ENCODE measurements at regions not wholly inside any gene's neighbourhood (a gene's known extent, or its start where the extent isn't known, plus 50 kb on each side); places are given as distances from the start of the nearest gene placed in this dataset.

DNA sequence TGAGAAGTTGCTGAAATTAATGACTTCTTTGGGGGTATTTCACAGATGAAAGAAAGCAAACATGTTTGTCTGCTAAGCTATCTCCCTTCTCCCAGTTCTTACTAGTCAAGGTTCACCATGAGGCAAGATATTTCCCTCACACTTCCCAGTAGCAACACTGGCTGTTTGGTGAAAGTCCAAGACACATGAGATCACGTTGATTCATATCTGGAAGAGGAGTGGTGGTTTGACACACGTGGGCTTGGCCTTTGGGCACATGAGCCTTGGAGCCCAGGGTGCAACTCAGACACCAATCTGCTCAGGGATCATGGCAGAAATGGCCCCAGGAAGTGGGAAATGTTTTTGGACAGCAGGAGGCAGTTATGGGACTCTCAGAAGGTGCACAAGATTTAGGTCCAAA is 66.1 kb upstream of the APCDD1 start:
- Histone ChIP-seq H3K27ac (no peak overlapping the region), H3K36me3 (no peaks in the 10 kb centered on the region), H3K9me3 (no peaks in the 10 kb centered on the region), H3K4me1 (no peaks in the 10 kb centered on the region), H3K27me3 (no peaks in the 10 kb centered on the region), H3K4me3 (no peak overlapping the region)
- TF ChIP-seq, protein P1, sequence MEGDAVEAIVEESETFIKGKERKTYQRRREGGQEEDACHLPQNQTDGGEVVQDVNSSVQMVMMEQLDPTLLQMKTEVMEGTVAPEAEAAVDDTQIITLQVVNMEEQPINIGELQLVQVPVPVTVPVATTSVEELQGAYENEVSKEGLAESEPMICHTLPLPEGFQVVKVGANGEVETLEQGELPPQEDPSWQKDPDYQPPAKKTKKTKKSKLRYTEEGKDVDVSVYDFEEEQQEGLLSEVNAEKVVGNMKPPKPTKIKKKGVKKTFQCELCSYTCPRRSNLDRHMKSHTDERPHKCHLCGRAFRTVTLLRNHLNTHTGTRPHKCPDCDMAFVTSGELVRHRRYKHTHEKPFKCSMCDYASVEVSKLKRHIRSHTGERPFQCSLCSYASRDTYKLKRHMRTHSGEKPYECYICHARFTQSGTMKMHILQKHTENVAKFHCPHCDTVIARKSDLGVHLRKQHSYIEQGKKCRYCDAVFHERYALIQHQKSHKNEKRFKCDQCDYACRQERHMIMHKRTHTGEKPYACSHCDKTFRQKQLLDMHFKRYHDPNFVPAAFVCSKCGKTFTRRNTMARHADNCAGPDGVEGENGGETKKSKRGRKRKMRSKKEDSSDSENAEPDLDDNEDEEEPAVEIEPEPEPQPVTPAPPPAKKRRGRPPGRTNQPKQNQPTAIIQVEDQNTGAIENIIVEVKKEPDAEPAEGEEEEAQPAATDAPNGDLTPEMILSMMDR (IDR thresholded peaks at IDR 0.05) = no peak
- no peak for TF ChIP-seq POLR2A (IDR thresholded peaks at IDR 0.05)
- DNase-seq = no peak

DNA sequence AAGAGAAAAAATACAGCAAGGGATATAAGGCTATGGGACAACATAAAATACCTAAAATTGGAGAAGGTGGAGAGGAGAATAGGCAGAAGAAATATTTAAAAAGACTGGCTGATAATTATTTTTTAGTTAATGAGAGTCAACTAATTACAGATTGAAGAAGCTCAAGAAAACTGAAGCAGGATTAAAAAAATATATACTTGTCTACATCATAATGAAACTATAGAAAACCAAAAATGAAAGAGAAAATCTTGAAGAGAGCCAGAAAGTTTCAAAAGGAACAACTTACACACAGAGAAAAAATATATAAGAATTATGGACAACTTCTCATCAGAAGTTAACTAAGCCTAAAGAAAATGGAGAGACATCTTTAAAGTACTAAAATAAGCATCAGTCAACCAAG is 62.9 kb upstream of the APCDD1 start:
- H3K9me3 ChIP-seq = no peaks in the 10 kb centered on the region
- no peak overlapping the region for H3K4me3 ChIP-seq
- no peaks in the 10 kb centered on the region for H3K36me3 ChIP-seq
- no peaks in the 10 kb centered on the region for H3K4me1 ChIP-seq
- no peak overlapping the region for H3K27ac ChIP-seq
- H3K27me3 ChIP-seq = no peaks in the 10 kb centered on the region
- DNase-seq = no peak
- no peak for TF ChIP-seq POLR2A (IDR thresholded peaks at IDR 0.05)
- TF ChIP-seq, protein P1 (IDR thresholded peaks at IDR 0.05) = no peak

GRCh38 chr18:10397004-10397403 is 57.4 kb upstream of the APCDD1 start:
- no peak overlapping the region for H3K27ac ChIP-seq
- no peaks in the 10 kb centered on the region for H3K36me3 ChIP-seq
- H3K27me3 ChIP-seq = no peaks in the 10 kb centered on the region
- no peak for DNase-seq
- H3K4me3 ChIP-seq = no peak overlapping the region
- H3K4me1 ChIP-seq = no peaks in the 10 kb centered on the region
- TF ChIP-seq, protein P1 (IDR thresholded peaks at IDR 0.05) = no peak
- no peak for TF ChIP-seq POLR2A (IDR thresholded peaks at IDR 0.05)
- H3K9me3 ChIP-seq = no peaks in the 10 kb centered on the region

GRCh38 chr18:10398571-10398970 is 55.9 kb upstream of the APCDD1 start:
- Histone ChIP-seq H3K9me3 (no peaks in the 10 kb centered on the region), H3K4me3 (no peak overlapping the region), H3K36me3 (no peaks in the 10 kb centered on the region), H3K27me3 (no peaks in the 10 kb centered on the region), H3K4me1 (no peaks in the 10 kb centered on the region), H3K27ac (no peak overlapping the region)
- no peak for DNase-seq
- no peak for TF ChIP-seq POLR2A (IDR thresholded peaks at IDR 0.05)
- TF ChIP-seq, protein P1 (IDR thresholded peaks at IDR 0.05) = no peak

GRCh38 chr18:10399465-10399864 is 55.0 kb upstream of the APCDD1 start:
- no peak for DNase-seq
- Histone ChIP-seq H3K4me3 (no peak overlapping the region), H3K9me3 (no peaks in the 10 kb centered on the region), H3K4me1 (no peaks in the 10 kb centered on the region), H3K27ac (no peak overlapping the region), H3K36me3 (no peaks in the 10 kb centered on the region), H3K27me3 (no peaks in the 10 kb centered on the region)
- no peak for TF ChIP-seq POLR2A (IDR thresholded peaks at IDR 0.05)
- TF ChIP-seq, protein P1 (IDR thresholded peaks at IDR 0.05) = no peak
